Esophagus muscularis mucosa (tissue), 4 donors: ENCODE measurements at regions not wholly inside any gene's neighbourhood (a gene's known extent, or its start where the extent isn't known, plus 50 kb on each side); places are given as distances from the start of the nearest gene placed in this dataset.

Experiments
- DNase-seq: peaks from one replicate; pipeline ENCODE4 v3.0.0-alpha.2; 2017; ENCODE audit errors: extremely low spot score
- H3K27ac ChIP-seq, 4 donors: fragments of 200-600 bp; sonication (generic); replicated peaks in 1 of 4; 1 replicate in 3 of 4; 2 replicates in 1 of 4; pipeline ENCODE4 v1.5.1; 2016 to 2019; ENCODE audit warnings: mild to moderate bottlenecking in 1 of 4
- H3K27me3 ChIP-seq, 4 donors: fragments of 200-600 bp; sonication (generic); one replicate each; pipeline versions ENCODE4 v1.5.1 to v1.6.0; 2016 to 2019
- H3K36me3 ChIP-seq, 4 donors: fragments of 200-600 bp; sonication (generic); one replicate each; pipeline ENCODE4 v1.5.1; 2016 to 2019
- H3K4me1 ChIP-seq, 4 donors: fragments of 200-600 bp; sonication (generic); one replicate each; pipeline ENCODE4 v1.5.1; 2016 to 2019
- H3K4me3 ChIP-seq, 4 donors: fragments of 200-600 bp; sonication (generic); 1 replicate in 2 of 4; 2 replicates in 2 of 4; pipeline ENCODE4 v1.5.1; 2016 to 2019; ENCODE audit warnings: mild to moderate bottlenecking in 4 of 4, moderate library complexity in 1 of 4
- H3K9me3 ChIP-seq, 4 donors: fragments of 200-600 bp; sonication (generic); 1 replicate in 3 of 4; 2 replicates in 1 of 4; pipeline ENCODE4 v1.5.1; 2016 to 2019
- CTCF ChIP-seq, 3 experiments: fragments of 200-600 bp in 2 of 3; fragments of 450-650 bp in 1 of 3; sonication (generic) in 2 of 3; IDR thresholded peaks; one replicate each; pipeline ENCODE4 v1.5.1; 2017 to 2019; ENCODE audit warnings: antibody characterized with exemption in 3 of 3, mild to moderate bottlenecking in 2 of 3, moderate library complexity in 1 of 3
- EP300 ChIP-seq: sonication (generic); formaldehyde crosslinking; IDR thresholded peaks from one replicate; pipeline ENCODE4 v1.6.1; 2017; ENCODE audit warnings: antibody characterized with exemption
- POLR2A ChIP-seq: fragments of 450-650 bp; IDR thresholded peaks from one replicate; pipeline ENCODE4 v1.6.1; 2017; ENCODE audit warnings: antibody characterized with exemption, moderate library complexity, mild to moderate bottlenecking, low read depth
- POLR2AphosphoS5 ChIP-seq, 2 donors: sonication (generic); formaldehyde crosslinking; IDR thresholded peaks; one replicate each; pipeline ENCODE4 v1.6.1; 2017; ENCODE audit warnings: antibody characterized with exemption in 2 of 2
- WGBS: methylation state at CpG from one replicate; pipeline ENCODE4 v1.1.5; 2018; 5-methylcytosine and 5-hydroxymethylcytosine counted together
- intact Hi-C: fragments of 100-400 bp; cut with DNase I; formaldehyde crosslinking; loops from one replicate; pipeline ENCODE4 v1.15.1; 2023

- Histone ChIP-seq H3K27me3 (no peaks in the 10 kb centered on the region), H3K36me3 (no peaks in the 10 kb centered on the region), H3K9me3 (no peaks in the 10 kb centered on the region), H3K4me1 (peaks cover 0 to 2% (median 0%) of the 10 kb centered on the region in 4 donors), H3K4me3 (no peak overlapping the region), H3K27ac (no peak overlapping the region)
- TF ChIP-seq CTCF (IDR thresholded peaks at IDR 0.05) (no peak), POLR2A (no peak), POLR2AphosphoS5 (IDR thresholded peaks at IDR 0.05) (no peak), EP300 (no peak)
- 68% methylated on average over 5 of the region's 5 CpGs for WGBS
- no peak for DNase-seq
- intact Hi-C loops, result no loop called here
Observed at GRCh38 chr4:18291256-18291655, 269.7 kb upstream of the LCORL start.

- Histone ChIP-seq H3K27me3 (no peaks in the 10 kb centered on the region), H3K4me3 (no peak overlapping the region), H3K9me3 (peaks cover 0 to 7% (median 0%) of the 10 kb centered on the region in 4 donors), H3K4me1 (no peaks in the 10 kb centered on the region), H3K36me3 (no peaks in the 10 kb centered on the region), H3K27ac (no peak overlapping the region)
- no peak for DNase-seq
- intact Hi-C loops, result no loop called here
- TF ChIP-seq POLR2AphosphoS5 (IDR thresholded peaks at IDR 0.05) (no peak), POLR2A (no peak), EP300 (no peak), CTCF (IDR thresholded peaks at IDR 0.05) (no peak)
- WGBS, result 81% methylated on average over 4 of the region's 4 CpGs
Observed at GRCh38 chr4:18285357-18285756, 263.8 kb upstream of the LCORL start.

- TF ChIP-seq POLR2A (no peak), CTCF (IDR thresholded peaks at IDR 0.05) (no peak), EP300 (no peak), POLR2AphosphoS5 (IDR thresholded peaks at IDR 0.05) (no peak)
- Histone ChIP-seq H3K36me3 (no peaks in the 10 kb centered on the region), H3K4me3 (no peak overlapping the region), H3K9me3 (peaks cover 0 to 4% (median 0%) of the 10 kb centered on the region in 4 donors), H3K27ac (no peak overlapping the region), H3K4me1 (no peaks in the 10 kb centered on the region), H3K27me3 (no peaks in the 10 kb centered on the region)
- intact Hi-C loops, result no loop called here
- 68% methylated on average over 4 of the region's 4 CpGs for WGBS
- DNase-seq, result no peak
Observed at GRCh38 chr4:18278244-18278643, 256.7 kb upstream of the LCORL start.

DNA sequence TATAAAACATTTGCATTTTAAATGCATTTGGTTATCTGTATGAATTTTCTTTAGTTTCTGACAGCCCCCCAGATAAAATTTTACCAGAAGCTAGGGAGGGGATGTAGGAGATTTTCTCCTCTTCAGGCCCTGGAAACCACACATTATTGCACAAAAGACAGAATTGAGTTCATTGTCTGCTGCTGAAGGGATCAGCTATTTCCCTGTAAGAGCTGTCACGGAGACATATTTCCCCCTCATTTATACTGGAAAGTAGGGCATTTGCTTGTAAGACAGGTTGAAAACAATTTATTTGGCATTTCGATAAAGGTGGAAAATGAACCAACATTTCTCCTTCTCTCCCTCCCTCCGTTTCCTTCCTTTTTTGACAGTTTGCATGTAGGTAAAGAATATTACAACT lies 241.3 kb upstream of the LCORL start:
- Histone ChIP-seq H3K4me3 (no peak overlapping the region), H3K9me3 (no peaks in the 10 kb centered on the region), H3K27me3 (no peaks in the 10 kb centered on the region), H3K36me3 (no peaks in the 10 kb centered on the region), H3K27ac (no peak overlapping the region), H3K4me1 (no peaks in the 10 kb centered on the region)
- DNase-seq, result no peak
- 72% methylated on average over 3 of the region's 3 CpGs for WGBS
- intact Hi-C loops, result no loop called here
- TF ChIP-seq POLR2A (no peak), CTCF (IDR thresholded peaks at IDR 0.05) (no peak), POLR2AphosphoS5 (IDR thresholded peaks at IDR 0.05) (no peak), EP300 (no peak)

DNA sequence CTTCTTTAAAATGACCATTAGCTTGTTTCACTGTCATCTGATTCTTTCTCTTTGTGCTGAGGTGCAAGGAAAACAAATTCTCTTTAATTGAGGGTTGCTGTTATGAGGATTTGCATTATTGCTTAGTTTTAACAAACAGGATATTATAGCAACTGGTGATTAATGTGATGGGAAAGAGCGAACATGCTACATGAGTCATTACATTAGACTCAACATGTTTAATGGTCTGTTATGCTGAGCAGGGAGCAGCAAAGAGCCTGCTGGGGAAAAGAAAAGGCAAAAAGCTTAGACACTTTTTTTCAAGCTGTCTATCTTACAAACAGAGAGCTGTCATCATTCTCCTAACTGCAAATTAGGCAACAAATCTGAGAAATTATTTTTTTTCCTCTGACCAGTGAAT lies 230.5 kb upstream of the LCORL start:
- WGBS, result 95% methylated on average over 1 of the region's 1 CpG
- Histone ChIP-seq H3K4me3 (no peak overlapping the region), H3K27ac (no peak overlapping the region), H3K9me3 (peaks cover 0 to 9% (median 3%) of the 10 kb centered on the region in 4 donors), H3K36me3 (no peaks in the 10 kb centered on the region), H3K27me3 (no peaks in the 10 kb centered on the region), H3K4me1 (no peaks in the 10 kb centered on the region)
- TF ChIP-seq EP300, result no peak
- no peak for TF ChIP-seq POLR2AphosphoS5 (IDR thresholded peaks at IDR 0.05)
- TF ChIP-seq CTCF (IDR thresholded peaks at IDR 0.05), result no peak
- TF ChIP-seq POLR2A, result no peak
- intact Hi-C loops, result no loop called here
- no peak for DNase-seq
